ENCODE measurements at regions not wholly inside any gene's neighbourhood (a gene's known extent, or its start where the extent isn't known, plus 50 kb on each side); places are given as distances from the start of the nearest gene placed in this dataset.

GRCh38 chr2:146351689-146352088, 1493.1 kb upstream of the ACVR2A start:
- DNase-seq, result no peak

DNA sequence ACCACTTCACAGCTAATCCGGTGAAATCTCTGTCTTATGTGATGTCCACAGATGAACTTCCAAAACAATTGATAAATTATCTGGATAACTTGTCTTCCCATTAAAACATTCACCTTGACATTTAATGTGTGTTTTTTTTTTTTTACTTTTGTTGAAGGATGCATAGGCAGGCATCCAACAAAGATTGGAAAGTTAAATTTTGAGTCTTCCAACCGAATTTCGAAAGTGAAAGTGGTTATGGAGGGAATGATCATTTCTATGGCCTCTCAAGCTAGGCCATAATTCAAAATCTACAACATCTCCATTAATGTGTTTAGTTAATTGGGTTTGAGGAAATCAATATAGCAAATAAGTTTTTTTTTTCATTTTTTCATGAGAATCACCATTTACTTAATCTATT, 1495.5 kb upstream of the ACVR2A start:
- DNase-seq, result no peak

DNA sequence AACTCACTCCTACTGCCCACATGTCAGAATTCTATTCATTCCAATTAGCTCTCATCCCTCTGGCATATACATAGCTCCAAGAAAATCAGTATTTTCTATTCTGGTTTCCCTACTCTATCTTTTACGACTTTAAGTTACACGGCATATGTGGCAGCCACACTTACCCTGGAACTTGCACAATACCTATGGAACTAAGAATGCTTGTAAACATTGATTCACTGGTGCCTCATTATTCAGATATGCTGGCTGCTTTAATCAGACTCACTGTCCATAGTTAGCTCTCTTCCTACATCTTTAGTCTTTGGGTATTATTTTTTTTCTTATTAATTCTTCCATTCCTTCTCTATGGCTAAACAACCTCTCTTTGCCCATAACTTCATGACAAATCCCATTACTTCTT, 1519.9 kb upstream of the ACVR2A start:
- DNase-seq, result no peak

- DNase-seq, result no peak
These were observed 1521.3 kb upstream of the ACVR2A start for GRCh38 chr2:146323564-146323963.

DNA sequence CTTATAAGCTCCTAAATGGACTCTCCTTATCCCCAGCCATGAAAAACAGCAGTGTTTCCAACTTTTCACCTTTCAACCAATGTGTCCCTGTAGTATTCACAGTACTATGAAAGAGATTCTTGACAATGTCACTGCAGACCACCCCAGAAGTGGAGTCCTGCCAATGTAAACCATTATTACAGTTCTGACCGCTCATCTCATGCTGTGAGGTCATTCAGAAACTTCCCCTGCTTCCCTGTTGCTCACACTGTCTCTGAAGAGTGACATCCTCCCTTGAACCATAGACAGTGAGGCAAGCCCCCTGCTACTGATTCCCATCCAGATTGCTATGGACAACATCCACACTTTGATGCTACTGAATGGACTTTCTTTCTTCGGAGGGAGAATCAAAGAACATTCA, 1523.7 kb upstream of the ACVR2A start:
- no peak for DNase-seq

- no peak for DNase-seq
These were observed 1526.9 kb upstream of the ACVR2A start for GRCh38 chr2:146317959-146318358.

DNA sequence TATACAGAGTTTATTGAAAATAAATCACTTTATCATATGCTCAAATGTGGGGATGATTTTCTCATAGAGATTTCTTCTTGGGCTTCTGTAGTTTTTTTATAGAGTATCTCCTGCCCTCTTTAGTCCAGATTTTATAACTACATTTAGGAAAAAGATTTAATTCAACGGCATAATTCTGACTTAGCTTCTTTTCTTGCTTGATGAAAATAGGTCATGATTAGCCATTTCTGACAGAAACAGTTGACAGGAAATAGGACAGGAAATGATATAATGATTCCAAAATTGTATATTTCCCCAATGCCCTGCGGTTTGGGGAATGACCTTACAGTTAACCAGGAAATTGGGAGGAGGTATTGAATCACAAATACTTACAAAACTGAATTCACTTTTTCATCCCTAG, 1531.9 kb upstream of the ACVR2A start:
- DNase-seq, result no peak

- no peak for DNase-seq
These were observed 1539.7 kb upstream of the ACVR2A start for GRCh38 chr2:146305164-146305563.

- DNase-seq, result no peak
These were observed 1543.5 kb upstream of the ACVR2A start for GRCh38 chr2:146301287-146301686.

GRCh38 chr2:146295080-146295670, 1549.7 kb upstream of the ACVR2A start:
- DNase-seq, result no peak

DNA sequence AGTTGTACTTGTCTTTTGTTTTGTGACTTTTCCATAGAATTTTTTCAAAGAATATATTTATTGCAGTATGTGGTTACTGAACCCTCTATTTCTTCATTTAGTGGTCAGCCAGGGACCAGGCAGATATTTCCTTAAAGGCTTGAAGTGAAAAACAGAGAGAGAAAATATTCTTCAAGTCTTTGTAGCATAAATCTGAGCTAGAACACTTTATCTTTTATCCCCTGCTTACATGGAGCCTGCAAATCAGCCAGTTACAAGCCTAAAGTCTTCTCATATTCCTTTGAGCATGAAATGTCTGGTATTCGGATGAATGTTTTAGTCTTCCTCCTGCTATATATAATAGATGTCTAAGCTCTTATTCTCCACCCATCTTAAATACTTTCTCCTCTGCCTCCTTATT, 1557.5 kb upstream of the ACVR2A start:
- no peak for DNase-seq

GRCh38 chr2:146278881-146279280, 1565.9 kb upstream of the ACVR2A start:
- no peak for DNase-seq

DNA sequence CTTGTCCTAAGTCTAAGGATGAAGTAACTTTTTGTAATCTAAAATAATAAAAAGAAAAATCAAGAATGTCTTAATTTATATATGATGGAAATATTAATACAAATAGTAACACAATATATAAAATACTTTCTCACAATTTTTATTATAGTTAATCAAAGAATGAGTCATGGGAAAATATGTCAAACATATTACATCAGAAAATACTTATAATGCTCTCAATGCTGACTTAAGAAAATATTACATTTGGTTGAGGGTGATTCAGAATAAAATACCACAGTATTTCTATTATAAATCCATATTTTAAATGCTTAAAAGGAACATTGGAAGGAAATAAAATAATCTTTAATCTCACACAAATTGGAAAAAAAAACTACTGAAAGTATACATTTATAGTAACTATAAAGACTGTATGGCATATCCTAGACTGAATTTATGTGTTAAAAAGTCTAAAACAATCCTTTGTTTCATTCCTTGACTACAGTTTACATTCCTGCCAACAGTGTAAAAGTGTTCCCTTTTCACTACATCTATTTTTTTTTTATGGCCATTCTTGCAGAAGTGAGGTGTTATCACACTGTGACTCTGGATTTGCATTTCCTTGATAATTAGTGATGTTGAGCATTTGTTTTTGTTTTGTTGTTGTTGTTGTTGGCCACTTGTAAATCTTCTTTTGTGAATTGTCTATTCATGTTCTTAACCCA, 1573.5 kb upstream of the ACVR2A start:
- DNase-seq, result no peak

DNA sequence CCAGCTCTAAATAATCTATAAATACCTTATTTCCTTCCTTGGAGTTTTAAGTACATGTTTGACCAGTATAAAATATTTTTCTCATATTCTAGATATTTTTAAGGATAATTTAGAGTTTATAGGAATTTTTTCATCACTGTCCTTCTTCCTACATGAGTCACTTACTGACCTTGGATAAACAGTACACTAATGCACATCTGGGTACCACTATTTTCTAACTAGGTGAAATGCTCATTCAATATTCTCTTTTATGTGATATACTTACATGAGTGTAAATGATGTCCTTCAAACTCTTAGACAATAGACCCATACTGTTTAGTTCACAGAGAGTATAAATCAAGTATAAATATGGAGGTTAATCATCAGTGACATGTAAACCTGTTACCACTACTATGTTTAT, 1574.2 kb upstream of the ACVR2A start:
- no peak for DNase-seq

GRCh38 chr2:146267093-146267492, 1577.7 kb upstream of the ACVR2A start:
- no peak for DNase-seq

GRCh38 chr2:146265656-146266055, 1579.2 kb upstream of the ACVR2A start:
- no peak for DNase-seq

- DNase-seq, result no peak
These were observed 1582.2 kb upstream of the ACVR2A start for GRCh38 chr2:146262606-146263005.

DNA sequence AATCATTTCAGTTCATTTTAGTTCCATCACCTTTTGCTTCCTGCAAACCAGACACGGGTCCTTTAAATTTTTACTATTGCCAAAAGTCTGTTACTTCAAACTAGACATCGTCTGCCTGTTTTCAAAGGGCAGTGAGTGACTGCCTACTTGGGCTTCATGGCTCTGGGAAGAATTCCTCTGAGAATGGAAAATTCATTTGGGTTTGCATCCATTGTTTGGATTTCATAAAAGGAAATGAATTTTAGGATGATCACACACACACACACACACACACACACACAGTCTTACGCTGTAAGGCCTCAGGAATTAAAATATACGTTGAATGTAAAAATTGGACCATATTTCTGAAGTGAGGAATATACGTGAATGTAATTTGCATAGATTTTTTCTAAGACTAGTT, 1584.3 kb upstream of the ACVR2A start:
- DNase-seq, result no peak

- no peak for DNase-seq
These were observed 1585.0 kb upstream of the ACVR2A start for GRCh38 chr2:146259816-146260215.

GRCh38 chr2:146258071-146258470, 1586.8 kb upstream of the ACVR2A start:
- DNase-seq, result no peak

DNA sequence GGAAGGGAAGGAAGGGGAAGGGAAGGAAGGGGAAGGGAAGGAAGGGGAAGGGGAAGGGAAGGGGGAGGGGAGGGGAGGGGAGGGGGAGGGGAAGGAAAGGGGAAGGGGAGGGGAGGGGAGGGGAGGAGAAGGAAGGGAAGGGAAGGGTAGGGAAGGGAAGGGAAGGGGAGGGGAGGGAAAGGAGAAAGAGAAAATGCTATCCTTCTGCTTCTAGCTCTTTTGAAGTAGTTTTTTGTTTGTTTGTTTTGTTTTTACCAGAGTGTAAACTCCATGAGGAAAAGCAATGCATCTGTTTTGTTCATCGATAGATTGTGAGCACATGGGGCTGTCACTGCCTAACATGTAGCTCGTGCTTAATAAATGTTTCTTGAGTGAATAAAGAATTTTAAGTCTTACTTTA, 1592.7 kb upstream of the ACVR2A start:
- no peak for DNase-seq

GRCh38 chr2:146251328-146251727, 1593.5 kb upstream of the ACVR2A start:
- no peak for DNase-seq

DNA sequence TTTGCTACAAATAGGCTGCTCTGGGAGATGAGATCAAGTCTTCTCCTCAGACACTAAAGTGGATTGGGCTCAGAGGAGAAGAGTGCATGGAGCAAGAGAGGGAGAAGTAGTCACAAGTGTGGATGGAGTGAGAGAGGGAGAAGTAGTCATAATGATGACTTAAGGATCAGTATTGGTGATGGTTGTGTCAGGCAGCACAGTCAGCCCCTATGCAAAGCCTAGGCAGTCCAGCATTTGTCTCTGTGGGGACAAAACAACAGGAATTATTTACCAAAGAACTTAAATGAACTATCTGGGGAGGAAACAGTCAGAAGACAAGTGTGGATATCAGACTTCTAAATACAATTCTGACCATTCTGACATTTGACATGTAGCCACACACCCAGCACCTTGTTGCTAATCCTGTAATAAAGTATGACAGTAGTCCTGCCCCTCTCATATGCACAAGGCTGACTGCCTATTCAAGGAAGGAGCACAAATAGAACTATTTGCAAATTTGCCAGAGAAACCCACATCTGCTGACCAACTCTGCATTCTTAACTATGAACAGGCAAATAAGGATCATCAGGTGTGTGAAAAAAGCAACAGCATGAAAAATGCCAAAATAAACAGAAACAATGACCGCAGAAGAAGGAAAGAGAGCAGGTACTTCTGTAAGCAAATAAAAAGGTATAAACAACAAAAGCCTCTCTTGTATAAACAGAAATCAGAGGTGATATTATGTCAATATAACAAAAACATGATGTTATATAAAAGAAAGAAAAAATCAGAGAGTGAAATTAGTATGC, 1597.9 kb upstream of the ACVR2A start:
- no peak for DNase-seq

Measured in anterior cingulate cortex (tissue), 58 donors.